Psoas muscle (tissue), 7 donors: ENCODE measurements at regions not wholly inside any gene's neighbourhood (a gene's known extent, or its start where the extent isn't known, plus 50 kb on each side); places are given as distances from the start of the nearest gene placed in this dataset.

Source experiments
- ATAC-seq, 4 donors: fragments of 200-7000 bp; cut with Tn5 transposase; one replicate each; pipeline ENCODE4 v1.9.1; 2020; ENCODE audit warnings: moderate library complexity in 3 of 4, mild to moderate bottlenecking in 2 of 4
- DNase-seq, 2 donors: peaks; one replicate each; pipeline ENCODE4 v3.0.0-alpha.2; 2020
- H3K27ac ChIP-seq: fragments of 200-600 bp; one replicate; pipeline ENCODE4 v1.8.0; 2022
- H3K27me3 ChIP-seq, 3 donors: fragments of 200-600 bp in 1 of 3; one replicate each; pipeline versions ENCODE4 v1.6.1 to v1.8.0; 2013 to 2022; ENCODE audit warnings: low read length in 2 of 3, mild to moderate bottlenecking in 2 of 3, moderate library complexity in 1 of 3; ENCODE audit not compliant: insufficient read depth in 3 of 3
- H3K36me3 ChIP-seq, 2 donors: fragments of 200-600 bp in 1 of 2; one replicate each; pipeline versions ENCODE4 v1.6.1 to v1.8.0; 2013 to 2022; ENCODE audit warnings: low read depth in 1 of 2, mild to moderate bottlenecking in 1 of 2, moderate library complexity in 1 of 2; ENCODE audit not compliant: insufficient read depth in 1 of 2
- H3K4me1 ChIP-seq: fragments of 200-600 bp; one replicate; pipeline ENCODE4 v1.8.0; 2022
- H3K4me3 ChIP-seq: fragments of 200-600 bp; one replicate; pipeline ENCODE4 v1.8.0; 2022; ENCODE audit warnings: mild to moderate bottlenecking
- H3K9me3 ChIP-seq: fragments of 200-600 bp; one replicate; pipeline ENCODE4 v1.8.0; 2022
- WGBS, 3 donors: extraction: QIAGEN DNeasy Blood & Tissue Kit; methylation state at CpG; one replicate each; pipeline versions ENCODE4 v1.1.6 to v1.1.7; 2013; 5-methylcytosine and 5-hydroxymethylcytosine counted together
- intact Hi-C, 2 donors: fragments of 100-400 bp; cut with DNase I; formaldehyde crosslinking; loops; one replicate each; pipeline versions ENCODE4 v1.11.0 to v1.14.2; 2022
- TF ChIP-seq, protein P1 (sequence below): fragments of 200-600 bp; IDR thresholded peaks from one replicate; pipeline ENCODE4 v1.8.0; 2022; ENCODE audit warnings: antibody characterized with exemption
- donor health status: healthy with polysubstance abuse.
- donor health status: DM: no; HTN: no; CAD: no; lungs with moderate emphysema.
- donor health status: Bipolar disorder and iron deficiency.
- donor health status: healthy.
- donor health status: DM: yes; HTN: yes; CAD: no.
- donor health status: DM: no; HTN: no; CAD: no.
- donor health status: DM: yes; HTN: yes; CAD: no.

DNA sequence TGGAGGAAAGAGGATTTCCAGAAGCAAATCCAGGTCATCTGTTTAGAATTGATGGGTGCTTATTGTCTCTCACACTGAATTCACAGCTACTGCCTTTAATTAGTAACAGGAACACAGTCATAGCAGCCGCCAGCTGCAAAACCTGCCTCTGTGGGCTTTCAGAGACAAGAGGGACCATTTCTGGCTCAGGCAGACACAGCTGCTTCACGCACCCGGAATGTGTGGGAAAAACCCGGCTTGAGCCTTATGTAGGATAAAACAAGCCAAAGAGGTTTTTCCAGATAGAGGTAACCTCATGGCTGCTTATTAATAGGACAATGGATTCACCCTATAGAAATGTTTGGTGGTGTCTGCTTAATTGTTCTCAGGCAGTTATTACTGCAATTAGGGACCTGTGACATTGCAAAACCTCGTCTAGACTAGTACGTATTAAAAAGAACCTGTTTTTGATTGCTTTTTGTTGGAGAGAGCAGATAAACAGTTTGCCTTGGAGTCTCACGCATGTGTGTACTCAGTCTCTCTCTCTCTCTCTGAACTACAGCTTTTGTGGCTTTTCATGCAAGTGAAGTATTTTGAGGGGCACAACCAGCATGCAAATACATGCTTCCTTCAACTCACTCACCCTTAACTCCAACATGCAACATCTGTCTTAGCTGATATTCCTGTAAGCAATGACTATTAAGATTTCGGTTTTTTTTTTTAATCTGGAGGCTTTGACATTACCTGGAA is 302.7 kb downstream of the PLK2 start:
- Histone ChIP-seq H3K27ac (no peak overlapping the region), H3K9me3 (peaks cover 2% of the 10 kb centered on the region), H3K27me3 (no peaks in the 10 kb centered on the region), H3K36me3 (no peaks in the 10 kb centered on the region), H3K4me3 (no peak overlapping the region), H3K4me1 (no peaks in the 10 kb centered on the region)
- DNase-seq (no peak), ATAC-seq (no peak)
- TF ChIP-seq, protein P1, sequence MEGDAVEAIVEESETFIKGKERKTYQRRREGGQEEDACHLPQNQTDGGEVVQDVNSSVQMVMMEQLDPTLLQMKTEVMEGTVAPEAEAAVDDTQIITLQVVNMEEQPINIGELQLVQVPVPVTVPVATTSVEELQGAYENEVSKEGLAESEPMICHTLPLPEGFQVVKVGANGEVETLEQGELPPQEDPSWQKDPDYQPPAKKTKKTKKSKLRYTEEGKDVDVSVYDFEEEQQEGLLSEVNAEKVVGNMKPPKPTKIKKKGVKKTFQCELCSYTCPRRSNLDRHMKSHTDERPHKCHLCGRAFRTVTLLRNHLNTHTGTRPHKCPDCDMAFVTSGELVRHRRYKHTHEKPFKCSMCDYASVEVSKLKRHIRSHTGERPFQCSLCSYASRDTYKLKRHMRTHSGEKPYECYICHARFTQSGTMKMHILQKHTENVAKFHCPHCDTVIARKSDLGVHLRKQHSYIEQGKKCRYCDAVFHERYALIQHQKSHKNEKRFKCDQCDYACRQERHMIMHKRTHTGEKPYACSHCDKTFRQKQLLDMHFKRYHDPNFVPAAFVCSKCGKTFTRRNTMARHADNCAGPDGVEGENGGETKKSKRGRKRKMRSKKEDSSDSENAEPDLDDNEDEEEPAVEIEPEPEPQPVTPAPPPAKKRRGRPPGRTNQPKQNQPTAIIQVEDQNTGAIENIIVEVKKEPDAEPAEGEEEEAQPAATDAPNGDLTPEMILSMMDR: no peak
- WGBS, 3 donors: 32 to 43% (median 36%) methylated on average over 8 of the region's 8 CpGs
- intact Hi-C loops: no loop called here

DNA sequence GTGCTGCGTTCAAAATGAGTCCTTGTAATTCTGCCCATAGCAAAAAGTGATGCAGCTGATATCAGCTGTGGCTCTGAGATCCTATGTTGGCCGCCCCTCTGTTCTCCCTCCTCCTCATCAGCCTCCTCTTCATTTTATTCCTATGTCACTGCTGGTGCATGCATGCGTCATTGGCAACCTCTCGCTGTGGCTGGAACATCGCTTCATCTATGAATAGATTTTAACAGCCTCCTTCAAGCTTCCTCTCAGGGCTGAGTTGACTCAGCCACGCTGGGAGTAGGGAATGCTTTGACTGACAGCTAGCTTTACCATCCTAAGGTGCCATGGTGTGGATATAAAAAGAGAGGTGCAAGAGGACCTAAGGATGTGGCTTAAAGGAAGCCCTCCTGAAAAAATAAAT is 303.5 kb downstream of the PLK2 start:
- H3K9me3 ChIP-seq: peaks cover 2% of the 10 kb centered on the region
- intact Hi-C loops: no loop called here
- ATAC-seq: peak; percentile 68 to 96 (median 87)
- no peaks in the 10 kb centered on the region for H3K27me3 ChIP-seq
- DNase-seq: peak in 1 of 2 donors; percentile 23
- WGBS, 3 donors: 14 to 18% (median 17%) methylated on average over 6 of the region's 6 CpGs
- no peaks in the 10 kb centered on the region for H3K36me3 ChIP-seq
- TF ChIP-seq, protein P1: no peak
- H3K27ac ChIP-seq: no peak overlapping the region
- no peak overlapping the region for H3K4me3 ChIP-seq
- H3K4me1 ChIP-seq: no peaks in the 10 kb centered on the region

- TF ChIP-seq, protein P1: no peak
- Histone ChIP-seq H3K9me3 (no peaks in the 10 kb centered on the region), H3K27ac (no peak overlapping the region), H3K36me3 (no peaks in the 10 kb centered on the region), H3K27me3 (no peaks in the 10 kb centered on the region), H3K4me3 (no peak overlapping the region), H3K4me1 (no peaks in the 10 kb centered on the region)
- 93 to 96% (median 95%) methylated on average over 7 of the region's 7 CpGs for WGBS, 3 donors
- ATAC-seq (no peak), DNase-seq (no peak)
- intact Hi-C loops: no loop called here
Observed at GRCh38 chr5:58153255-58153654, 306.6 kb downstream of the PLK2 start.

- no peak overlapping the region for H3K27ac ChIP-seq
- no peak overlapping the region for H3K4me3 ChIP-seq
- TF ChIP-seq, protein P1: no peak
- DNase-seq (no peak), ATAC-seq (no peak)
- intact Hi-C loops: no loop called here
- WGBS, 3 donors: 93 to 100% (median 98%) methylated on average over 1 of the region's 1 CpG
- H3K36me3 ChIP-seq: no peaks in the 10 kb centered on the region
- no peaks in the 10 kb centered on the region for H3K4me1 ChIP-seq
- H3K9me3 ChIP-seq: no peaks in the 10 kb centered on the region
- H3K27me3 ChIP-seq: no peaks in the 10 kb centered on the region
Observed at GRCh38 chr5:58151414-58151813, 308.5 kb downstream of the PLK2 start.

GRCh38 chr5:58150926-58151325 is 309.0 kb downstream of the PLK2 start:
- DNase-seq (no peak), ATAC-seq (no peak)
- no peak overlapping the region for H3K4me3 ChIP-seq
- H3K4me1 ChIP-seq: no peaks in the 10 kb centered on the region
- TF ChIP-seq, protein P1: no peak
- WGBS, 3 donors: 95 to 98% (median 96%) methylated on average over 2 of the region's 2 CpGs
- H3K27me3 ChIP-seq: no peaks in the 10 kb centered on the region
- no peak overlapping the region for H3K27ac ChIP-seq
- H3K36me3 ChIP-seq: no peaks in the 10 kb centered on the region
- H3K9me3 ChIP-seq: no peaks in the 10 kb centered on the region
- intact Hi-C loops: no loop called here
